GM18861 (cell line): ENCODE measurements at regions not wholly inside any gene's neighbourhood (a gene's known extent, or its start where the extent isn't known, plus 50 kb on each side); places are given as distances from the start of the nearest gene placed in this dataset.

Experiments used
- ATAC-seq: cut with Tn5 transposase; IDR thresholded peaks from one replicate; pipeline ENCODE4 v1.9.1; 2021; ENCODE audit not compliant: unreplicated experiment

GRCh38 chr10:43715334-43715733, 66.7 kb upstream of the ZNF32 start:
- no peak for ATAC-seq

DNA sequence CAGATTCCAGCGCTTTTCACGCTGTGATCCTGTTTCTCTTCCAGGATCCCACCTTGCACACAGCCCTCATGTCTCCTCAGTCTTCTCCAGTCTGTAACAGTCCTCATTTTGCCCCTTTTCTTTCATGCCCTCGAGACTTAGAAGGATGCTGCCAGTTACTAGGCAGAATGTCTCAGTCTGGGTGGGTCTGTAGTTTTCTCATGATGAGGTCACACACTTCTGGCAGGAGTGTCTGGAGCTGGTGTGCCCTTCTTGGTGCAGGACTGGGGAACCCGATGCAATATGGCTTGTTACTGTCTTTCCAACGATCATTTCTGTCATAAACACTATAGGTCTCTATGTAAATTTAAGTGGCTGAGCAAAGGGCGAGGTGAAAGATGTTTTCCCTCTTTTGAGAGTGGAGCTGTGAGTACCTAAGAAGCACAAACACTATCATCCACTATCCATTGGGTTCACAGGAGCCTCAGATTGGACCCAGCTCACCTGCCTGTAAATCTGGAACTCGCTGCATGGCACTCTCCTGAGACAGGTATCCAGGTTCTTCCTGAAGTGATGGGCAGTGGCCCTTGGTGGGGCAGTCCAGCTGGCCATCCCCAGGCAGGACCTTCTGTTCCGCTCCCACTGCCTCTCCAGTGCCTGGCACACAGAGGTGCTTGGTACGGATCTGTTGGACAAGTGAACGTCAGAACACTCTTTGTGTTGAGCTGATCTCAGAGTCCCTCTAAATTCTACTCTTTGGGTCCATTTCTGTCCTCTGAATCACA, 64.3 kb upstream of the ZNF32 start:
- ATAC-seq: no peak

- ATAC-seq: no peak
Measured at GRCh38 chr10:43710772-43711471, 62.2 kb upstream of the ZNF32 start.

GRCh38 chr10:43708262-43708661, 59.6 kb upstream of the ZNF32 start:
- ATAC-seq: no peak

- no peak for ATAC-seq
Measured at GRCh38 chr10:43707770-43708169, 59.1 kb upstream of the ZNF32 start.

DNA sequence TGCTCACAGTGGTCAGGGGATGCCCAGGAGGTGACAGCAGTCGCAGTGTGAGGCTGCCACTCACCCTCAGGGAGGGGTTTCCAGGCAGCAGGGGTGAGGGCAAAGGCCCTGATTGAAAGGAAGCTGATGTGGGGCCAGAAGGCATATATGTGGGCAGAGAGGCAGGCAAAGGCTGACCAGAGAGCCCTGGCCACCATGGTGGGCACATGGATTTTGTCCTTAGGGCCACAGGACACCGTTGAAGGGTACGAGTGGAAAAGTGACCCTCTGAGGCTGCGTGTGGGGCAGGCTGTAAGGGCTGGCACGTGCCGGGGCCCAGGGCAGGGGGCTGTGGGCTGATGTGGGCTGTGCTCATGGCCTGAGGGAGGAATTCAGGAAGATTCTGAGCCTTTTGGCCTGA, 57.5 kb upstream of the ZNF32 start:
- ATAC-seq: no peak

DNA sequence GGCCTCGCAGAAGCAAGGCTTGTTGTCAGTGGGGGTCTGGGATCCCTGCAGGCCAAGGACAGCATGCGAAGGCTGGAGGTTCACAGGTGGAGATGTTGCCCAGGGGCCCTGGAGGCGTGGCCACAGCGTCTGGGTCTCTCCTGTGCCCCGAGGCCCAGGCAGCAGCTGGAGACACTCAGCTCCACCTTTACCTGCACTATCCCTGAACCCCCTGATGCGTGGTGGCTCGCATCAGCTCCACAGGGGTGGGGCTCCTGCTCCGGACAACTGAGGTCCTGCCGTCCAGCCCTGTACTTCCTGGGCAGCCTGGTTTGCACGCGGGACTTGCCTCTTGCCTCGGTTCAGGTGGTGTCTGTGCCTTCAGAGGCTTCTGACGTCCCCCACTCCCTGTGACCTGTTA, 54.6 kb upstream of the ZNF32 start:
- no peak for ATAC-seq

- no peak for ATAC-seq
Measured at GRCh38 chr10:43702936-43703281, 54.2 kb upstream of the ZNF32 start.

DNA sequence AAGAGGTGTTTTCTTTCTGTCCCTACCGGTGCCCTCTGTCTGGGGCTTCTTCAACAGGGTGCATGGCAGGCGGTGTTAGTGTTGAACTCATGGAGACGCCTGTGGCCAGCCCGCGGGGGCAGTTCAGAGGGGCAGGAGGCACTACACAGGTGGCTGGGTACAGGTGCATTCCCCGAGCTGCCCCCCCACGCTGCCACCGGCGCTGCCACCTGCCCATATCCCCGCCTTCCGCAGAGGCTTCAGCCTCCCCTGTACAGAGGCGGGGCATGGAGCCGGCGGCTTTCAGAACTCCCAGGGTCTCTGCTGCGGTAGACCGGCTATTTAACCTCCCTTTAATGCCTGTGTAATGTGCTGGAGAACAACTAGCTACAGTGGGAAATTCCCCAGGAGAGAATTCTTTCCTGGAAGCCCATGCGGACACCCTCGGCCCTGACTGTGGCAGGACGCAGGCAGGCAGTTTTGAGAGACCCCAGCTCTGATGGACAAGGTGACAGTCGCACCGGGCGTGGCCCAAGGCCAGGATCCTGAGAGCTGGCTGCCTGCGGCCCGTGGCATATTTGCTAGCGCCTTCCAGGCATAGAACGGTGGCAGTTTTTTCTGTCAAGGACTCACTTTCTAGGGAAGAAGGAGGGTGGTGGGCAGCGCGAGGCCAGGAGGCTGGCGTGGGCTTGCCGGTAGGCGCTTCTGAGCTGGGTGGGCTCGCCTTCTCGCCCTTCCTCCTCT, 53.7 kb upstream of the ZNF32 start:
- ATAC-seq: no peak

DNA sequence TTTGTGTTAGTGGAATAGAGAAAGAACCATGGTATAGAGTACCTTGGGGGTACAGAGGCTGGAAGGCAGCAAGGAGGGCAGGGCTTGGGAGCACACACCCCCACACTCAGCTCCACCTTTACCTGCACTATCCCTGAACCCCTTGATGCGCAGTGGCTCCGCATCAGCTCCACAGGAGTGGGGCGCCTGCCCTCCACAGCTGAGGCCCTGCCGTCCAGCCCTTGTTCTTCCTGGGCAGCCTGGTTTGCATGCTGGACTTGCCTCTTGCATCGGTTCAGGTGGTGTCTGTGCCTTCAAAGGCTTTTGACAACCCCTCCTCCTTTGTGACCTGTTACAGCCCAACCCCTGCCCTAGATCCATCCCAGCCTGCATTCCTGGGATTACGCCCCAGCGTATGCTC, 52.6 kb upstream of the ZNF32 start:
- ATAC-seq: no peak

DNA sequence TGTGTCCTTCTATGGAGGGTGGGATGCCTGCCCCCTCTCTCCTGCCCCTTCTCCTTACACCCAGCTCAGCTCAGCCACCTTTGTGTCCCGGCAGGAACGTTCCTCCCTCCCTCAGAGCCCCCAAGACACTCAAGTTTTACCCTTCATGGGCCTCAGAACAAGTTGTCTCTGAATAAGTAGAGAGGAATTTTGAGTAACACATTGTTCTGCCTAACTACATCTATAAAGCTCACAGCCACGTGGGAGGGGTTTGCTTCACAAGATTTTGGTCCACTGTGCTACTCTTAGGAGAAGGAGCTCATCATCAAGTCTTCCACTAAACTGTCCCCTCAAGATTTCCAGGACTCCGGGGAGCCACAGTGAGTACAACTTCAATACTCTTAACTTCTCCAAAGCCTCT, 51.6 kb upstream of the ZNF32 start:
- no peak for ATAC-seq

GRCh38 chr10:43699516-43699915, 50.8 kb upstream of the ZNF32 start:
- no peak for ATAC-seq
